Epithelial cell of esophagus (primary cell): ENCODE measurements at regions not wholly inside any gene's neighbourhood (a gene's known extent, or its start where the extent isn't known, plus 50 kb on each side); places are given as distances from the start of the nearest gene placed in this dataset.

Source experiments
- DNase-seq: peaks from one replicate; pipeline ENCODE4 v3.0.0; 2010; ENCODE audit warnings: low read depth
- H3K4me3 ChIP-seq: 2 replicates; pipeline ENCODE4 v1.5.1; 2011; ENCODE audit warnings: mild to moderate bottlenecking, low read length, control low read depth
- CTCF ChIP-seq: IDR thresholded peaks from 2 replicates; pipeline ENCODE4 v1.5.1; 2011; ENCODE audit warnings: low read depth, mild to moderate bottlenecking, low read length, control low read depth, inconsistent platforms; ENCODE audit not compliant: insufficient read depth; ENCODE audit errors: missing control alignments

GRCh38 chr13:27699952-27700351 lies 78.3 kb downstream of the POLR1D start:
- no peak for TF ChIP-seq CTCF
- no peak for DNase-seq
- H3K4me3 ChIP-seq = no peak overlapping the region

DNA sequence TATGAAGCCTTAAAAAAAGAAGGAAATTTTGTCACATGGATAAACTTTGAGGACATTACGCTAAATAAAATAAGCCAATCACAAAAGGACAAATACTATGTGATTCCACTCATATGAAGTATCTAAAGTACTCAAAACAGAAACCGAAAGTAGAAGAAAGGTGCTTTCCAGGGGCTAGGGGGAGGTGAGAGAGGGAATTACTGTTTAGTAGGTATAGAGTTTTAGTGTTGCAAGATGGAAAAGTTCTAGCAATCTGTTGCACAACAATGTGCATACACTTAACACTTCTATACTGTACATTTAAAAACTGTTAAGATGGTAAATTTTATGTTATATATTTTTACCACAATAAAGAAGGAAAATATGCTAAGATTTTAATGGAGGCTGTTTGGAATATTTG lies 83.0 kb downstream of the POLR1D start:
- no peak for DNase-seq
- H3K4me3 ChIP-seq = no peak overlapping the region
- no peak for TF ChIP-seq CTCF

DNA sequence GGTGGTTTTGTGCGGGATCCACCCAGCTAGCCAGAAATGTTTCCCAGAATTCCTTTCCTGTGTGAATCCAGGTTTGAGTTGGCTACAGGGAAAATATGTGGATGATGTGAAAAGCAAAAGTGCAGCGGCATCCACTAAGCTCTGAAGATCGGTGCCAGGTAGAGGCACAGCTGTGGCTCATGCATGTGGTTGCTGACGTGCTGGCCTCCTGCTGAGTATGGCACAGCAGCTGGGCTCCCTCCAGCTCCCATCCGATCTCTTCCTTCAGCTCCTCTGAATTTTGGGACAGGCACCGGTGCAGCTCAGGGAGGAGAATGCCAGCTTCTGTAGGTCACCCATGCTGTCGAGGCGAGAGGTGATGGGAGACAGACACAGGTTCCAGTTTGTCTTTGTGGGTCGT lies 84.0 kb upstream of the GSX1 start:
- no peak for TF ChIP-seq CTCF

DNA sequence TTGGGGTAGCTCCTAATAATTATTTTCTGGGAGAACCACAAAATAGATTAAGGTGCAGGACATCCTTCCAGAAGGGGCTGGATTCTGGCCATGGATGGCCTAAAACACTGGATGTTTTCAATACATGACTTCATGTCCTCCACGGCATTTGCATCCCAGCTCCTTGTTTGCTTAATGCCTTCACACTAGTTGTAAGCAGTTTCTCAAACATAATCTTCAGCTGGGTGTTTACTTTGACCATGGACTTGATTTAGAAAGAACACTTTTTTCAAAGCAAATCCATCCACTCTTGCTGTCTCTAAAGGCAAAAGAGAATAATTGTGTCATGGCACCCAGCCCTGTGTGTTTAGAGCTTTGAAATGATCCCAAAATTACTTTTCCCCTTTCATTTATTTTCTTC lies 82.5 kb upstream of the GSX1 start:
- no peak overlapping the region for H3K4me3 ChIP-seq
- DNase-seq = no peak
- TF ChIP-seq CTCF = no peak

More for the DNA sequence above, 84.0 kb upstream of the GSX1 start:
- H3K4me3 ChIP-seq = no peak overlapping the region
- no peak for DNase-seq

DNA sequence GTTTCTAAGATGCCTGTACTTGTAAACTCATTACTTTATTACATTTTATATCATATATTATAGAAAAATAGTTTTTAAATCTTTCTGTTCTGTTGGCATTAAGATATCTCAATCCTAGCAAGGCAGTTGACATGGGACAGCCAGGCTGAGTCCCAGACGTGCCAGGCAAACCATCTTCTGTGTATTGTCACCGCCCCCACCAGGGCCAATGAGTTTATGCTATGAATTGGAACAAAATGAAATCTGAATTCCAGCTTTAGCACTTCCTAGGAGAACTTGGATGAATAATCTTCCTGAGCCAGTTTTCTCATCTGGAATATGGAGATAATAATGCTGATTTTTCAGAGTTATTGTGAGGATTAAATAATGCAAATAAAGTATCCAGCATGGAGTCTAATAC lies 79.9 kb upstream of the GSX1 start:
- peak; percentile 44 for DNase-seq
- TF ChIP-seq CTCF = peak; percentile 57
- H3K4me3 ChIP-seq = no peak overlapping the region

- DNase-seq = no peak
- TF ChIP-seq CTCF = no peak
- H3K4me3 ChIP-seq = no peak overlapping the region
Measured at GRCh38 chr13:27713767-27714166, 78.5 kb upstream of the GSX1 start.

- no peak overlapping the region for H3K4me3 ChIP-seq
- no peak for TF ChIP-seq CTCF
- no peak for DNase-seq
Measured at GRCh38 chr13:27721681-27722080, 70.6 kb upstream of the GSX1 start.
